ENCODE measurements at regions not wholly inside any gene's neighbourhood (a gene's known extent, or its start where the extent isn't known, plus 50 kb on each side); places are given as distances from the start of the nearest gene placed in this dataset.
"Not testable (repeated sequence)": the region's sequence is repeated elsewhere in the genome, so short reads cannot be mapped to it uniquely, and the experiment has no call there.

DNA sequence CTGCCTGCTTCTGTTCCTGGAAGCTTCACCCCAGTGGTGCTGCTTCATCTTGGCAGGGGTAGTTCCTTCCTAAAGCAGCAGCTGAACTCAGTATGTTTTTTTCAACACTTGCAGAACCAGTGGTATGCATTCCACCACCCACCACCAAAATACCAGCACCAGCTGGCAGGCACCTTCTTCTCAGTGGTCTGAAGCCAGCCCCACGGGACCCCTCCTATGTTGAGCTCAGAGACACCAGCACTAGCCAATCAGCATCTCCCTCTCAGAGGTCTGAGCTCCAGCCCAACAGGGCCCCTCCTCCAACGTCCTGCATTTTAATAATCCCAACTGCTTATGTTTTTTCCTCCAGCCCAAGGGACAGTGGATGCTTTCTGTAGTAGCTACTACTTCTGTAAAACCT is 299.6 kb upstream of the CCL2 start:
- no peaks in the 10 kb centered on the region for H3K36me3 ChIP-seq (replicated peaks in 1 of 2; ENCODE audit: control insufficient read depth in 1 of 2, insufficient read depth in 2 of 2, low read length in 2 of 2)
- in situ Hi-C loops (cut with HindIII; ENCODE audit: extremely low pct_ligation_motif_present, low pct_unique_long_range_greater_than_20kb) (no loop called here), intact Hi-C loops (cut with micrococcal nuclease; ENCODE audit: unreplicated experiment) (no loop called here)
- ChIA-PET POLR2A (no interaction called here), CTCF (ENCODE audit: low intra/inter-chr PET ratio, low total read pairs) (no interaction called here)
- DNase-seq (ENCODE audit: low spot score): no peak
- H3K27ac ChIP-seq (ENCODE audit: extremely low read length, insufficient read depth, low read length): no peak overlapping the region
- H3K27me3 ChIP-seq (ENCODE audit: control insufficient read depth in 1 of 2, insufficient read depth in 2 of 2, low read length in 2 of 2): no peaks in the 10 kb centered on the region; a peak in 1 of 5 replicates
- H4K20me1 ChIP-seq (ENCODE audit: insufficient read depth, low read length): no peaks in the 10 kb centered on the region
- no peaks in the 10 kb centered on the region for H3K79me2 ChIP-seq (ENCODE audit: insufficient read depth, low read length)
- H3K9me3 ChIP-seq (ENCODE audit: low read length): peaks cover 42% of the 10 kb centered on the region
- TF ChIP-seq HNF4G (IDR thresholded peaks at IDR 0.05; ENCODE audit: borderline replicate concordance, low read depth, low read length): no peak
- TF ChIP-seq HNF4G (CRISPR knock-in tag; IDR thresholded peaks at IDR 0.05; ENCODE audit: borderline replicate concordance, low read depth): no peak
- TF ChIP-seq SALL1 (CRISPR knock-in tag; IDR thresholded peaks at IDR 0.05): no peak
- no peak for TF ChIP-seq ZFP82 (CRISPR knock-in tag; IDR thresholded peaks at IDR 0.05; ENCODE audit: borderline replicate concordance)
- TF ChIP-seq ZNF33B (CRISPR knock-in tag; IDR thresholded peaks at IDR 0.05): no peak
- no peak for TF ChIP-seq ZFP90 (CRISPR knock-in tag; IDR thresholded peaks at IDR 0.05; ENCODE audit: borderline replicate concordance)
- no peaks in the 10 kb centered on the region for H3K4me1 ChIP-seq (ENCODE audit: insufficient read depth, low read length)
- H2AFZ ChIP-seq (ENCODE audit: low read length): no peak overlapping the region
- no peak overlapping the region for H3K9ac ChIP-seq (ENCODE audit: insufficient read depth, low read depth, low read length)
- no TSS peak for BruUV-seq (replicated peaks)
- ATAC-seq: no peak
- 0% methylated on average over 2 of the region's 2 CpGs for WGBS (ENCODE audit: low lambda C conversion rate)
- no peak for FAIRE-seq
- H3K4me2 ChIP-seq (ENCODE audit: low read depth, low read length): no peak overlapping the region
- no peak overlapping the region for H3K4me3 ChIP-seq (replicated peaks in 1 of 3; ENCODE audit: insufficient read depth in 1 of 3, low read depth in 2 of 3, low read length in 3 of 3)

GRCh38 chr17:33959098-33959497 is 296.0 kb upstream of the CCL2 start:
- H2AFZ ChIP-seq (ENCODE audit: low read length); H3K79me2 ChIP-seq (ENCODE audit: insufficient read depth, low read length); POLR2A ChIA-PET; H3K4me1 ChIP-seq (ENCODE audit: insufficient read depth, low read length); CTCF ChIA-PET (ENCODE audit: low intra/inter-chr PET ratio, low total read pairs); ATAC-seq; BruUV-seq (replicated peaks); DNase-seq (ENCODE audit: low spot score); H3K9ac ChIP-seq (ENCODE audit: insufficient read depth, low read depth, low read length); H3K4me2 ChIP-seq (ENCODE audit: low read depth, low read length); H4K20me1 ChIP-seq (ENCODE audit: insufficient read depth, low read length); H3K27ac ChIP-seq (ENCODE audit: extremely low read length, insufficient read depth, low read length); H3K27me3 ChIP-seq (ENCODE audit: control insufficient read depth in 1 of 2, insufficient read depth in 2 of 2, low read length in 2 of 2); in situ Hi-C loops (cut with HindIII; ENCODE audit: extremely low pct_ligation_motif_present, low pct_unique_long_range_greater_than_20kb); FAIRE-seq; H3K4me3 ChIP-seq (replicated peaks in 1 of 3; ENCODE audit: insufficient read depth in 1 of 3, low read depth in 2 of 3, low read length in 3 of 3); H3K36me3 ChIP-seq (replicated peaks in 1 of 2; ENCODE audit: control insufficient read depth in 1 of 2, insufficient read depth in 2 of 2, low read length in 2 of 2); intact Hi-C loops (cut with micrococcal nuclease; ENCODE audit: unreplicated experiment): not testable (repeated sequence)
- peaks cover 53% of the 10 kb centered on the region for H3K9me3 ChIP-seq (ENCODE audit: low read length)

All from HepG2 (cell line).